Breast epithelium (tissue), 3 donors: ENCODE measurements at regions not wholly inside any gene's neighbourhood (a gene's known extent, or its start where the extent isn't known, plus 50 kb on each side); places are given as distances from the start of the nearest gene placed in this dataset.

Experiments
- CTCF ChIP-seq, 3 donors: fragments of 450-650 bp; IDR thresholded peaks; one replicate each; pipeline ENCODE4 v1.5.1; 2016 to 2017; ENCODE audit warnings: antibody characterized with exemption in 3 of 3, mild to moderate bottlenecking in 3 of 3, moderate library complexity in 3 of 3
- POLR2A ChIP-seq: fragments of 450-650 bp; IDR thresholded peaks from one replicate; pipeline ENCODE4 v1.6.1; 2016; ENCODE audit warnings: antibody characterized with exemption, mild to moderate bottlenecking, moderate library complexity
- POLR2AphosphoS5 ChIP-seq, 3 donors: sonication (generic); formaldehyde crosslinking; IDR thresholded peaks; one replicate each; pipeline ENCODE4 v1.6.1; 2017; ENCODE audit warnings: antibody characterized with exemption in 3 of 3

- no peak for TF ChIP-seq CTCF (IDR thresholded peaks at IDR 0.05)
- TF ChIP-seq POLR2AphosphoS5 (IDR thresholded peaks at IDR 0.05) = no peak
- no peak for TF ChIP-seq POLR2A
Observed at GRCh38 chr2:65615602-65616001, 183.2 kb upstream of the SPRED2 start.
